Glomerular visceral epithelial cell (primary cell): ENCODE measurements at regions not wholly inside any gene's neighbourhood (a gene's known extent, or its start where the extent isn't known, plus 50 kb on each side); places are given as distances from the start of the nearest gene placed in this dataset.

Experiments used
- DNase-seq: peaks from one replicate; pipeline ENCODE4 v3.0.0-alpha.2; 2016; ENCODE audit errors: extremely low spot score

DNA sequence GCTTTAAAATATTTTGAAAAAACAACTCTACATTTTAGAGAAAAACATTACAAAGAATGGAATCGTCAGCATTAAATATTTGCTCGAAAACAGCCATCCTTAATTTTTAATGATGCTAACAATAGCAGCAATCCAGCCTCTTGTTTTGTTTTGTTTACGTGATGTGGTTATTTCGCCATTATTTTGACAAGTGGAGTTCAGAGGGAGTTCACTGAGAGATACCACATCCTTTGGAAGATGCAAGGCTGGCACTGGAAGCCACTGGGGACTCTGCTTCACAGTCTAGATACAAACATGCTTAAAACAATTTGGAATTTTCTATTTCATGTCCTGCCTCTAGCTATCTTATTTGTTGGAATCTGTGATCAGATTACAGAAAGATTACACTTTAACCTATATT, 556.3 kb downstream of the PCDH17 start:
- DNase-seq = no peak

DNA sequence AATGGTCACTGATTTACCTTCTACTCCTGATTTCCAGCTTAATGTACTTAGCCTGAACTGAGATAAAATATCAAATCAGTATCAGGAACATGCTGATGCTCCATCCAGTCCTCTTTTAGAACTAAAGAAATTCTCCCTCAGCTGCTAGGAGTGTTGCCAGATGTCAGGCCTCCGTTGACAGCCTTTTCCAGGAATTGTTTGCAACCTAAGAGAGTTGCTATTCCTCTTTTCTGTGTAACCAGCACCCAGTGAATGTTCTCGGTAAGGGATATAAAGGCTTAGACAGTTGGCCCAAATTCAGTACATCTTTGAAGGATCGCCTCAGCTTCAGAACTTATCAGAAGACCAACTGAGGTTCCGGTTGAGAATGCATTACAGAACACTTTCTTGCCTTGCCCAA, 559.0 kb downstream of the PCDH17 start:
- DNase-seq = no peak

DNA sequence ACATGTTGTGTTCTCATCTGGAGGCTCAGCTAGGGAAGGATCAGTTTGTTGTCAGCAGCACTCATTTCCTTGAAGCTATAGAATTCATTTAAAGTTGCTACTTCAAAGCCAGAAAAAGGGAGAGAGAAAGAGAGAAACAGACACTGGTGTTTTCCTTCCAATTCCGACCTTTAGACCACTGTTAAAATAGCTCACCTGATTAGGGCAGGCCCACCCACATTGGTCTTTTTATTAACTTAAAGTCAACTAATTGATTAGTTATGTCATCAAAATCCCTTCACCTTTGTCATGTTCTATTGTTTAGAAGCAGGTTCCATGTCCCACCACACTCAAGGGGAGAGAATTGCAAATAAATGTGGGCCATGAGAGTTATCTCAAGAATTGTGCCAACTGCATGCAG, 560.2 kb downstream of the PCDH17 start:
- DNase-seq = no peak

DNA sequence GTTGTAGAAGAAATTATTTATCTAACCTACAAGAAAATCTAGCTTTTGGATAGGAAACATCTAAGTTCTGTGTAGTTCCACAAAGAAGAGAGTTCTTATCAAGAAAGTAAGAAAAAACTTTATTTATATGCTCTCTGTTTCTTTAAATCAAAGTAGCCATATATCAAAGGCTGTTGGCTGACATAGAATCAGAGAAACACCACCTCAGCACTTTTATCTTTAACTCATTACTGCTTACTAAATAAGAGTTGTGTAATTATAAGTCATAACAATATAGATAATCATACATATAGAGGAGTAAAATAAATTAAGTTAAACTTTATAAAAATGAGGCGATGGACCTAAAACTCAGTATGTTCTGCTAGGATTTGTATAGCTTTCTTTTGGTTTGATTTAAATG, 570.6 kb downstream of the PCDH17 start:
- DNase-seq = no peak

DNA sequence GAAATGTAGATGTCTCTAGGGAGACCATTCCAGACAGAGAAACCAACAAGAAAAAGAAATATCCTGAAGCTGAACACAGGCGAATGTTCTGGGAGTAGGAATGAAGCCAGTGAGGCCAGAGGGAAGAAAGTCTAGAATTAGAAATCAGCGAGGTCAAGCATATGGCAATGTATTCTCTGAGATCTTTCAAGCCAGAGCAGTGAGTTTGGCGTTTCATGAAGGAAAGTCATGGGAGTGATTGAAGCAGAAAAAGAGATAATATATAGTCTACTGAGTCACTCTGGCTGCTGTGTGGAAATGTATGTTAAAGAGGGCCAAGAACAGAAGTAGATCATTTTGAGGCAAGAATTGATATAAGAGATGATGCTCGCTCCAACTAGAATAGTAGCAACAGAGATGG, 576.0 kb downstream of the PCDH17 start:
- DNase-seq = no peak

DNA sequence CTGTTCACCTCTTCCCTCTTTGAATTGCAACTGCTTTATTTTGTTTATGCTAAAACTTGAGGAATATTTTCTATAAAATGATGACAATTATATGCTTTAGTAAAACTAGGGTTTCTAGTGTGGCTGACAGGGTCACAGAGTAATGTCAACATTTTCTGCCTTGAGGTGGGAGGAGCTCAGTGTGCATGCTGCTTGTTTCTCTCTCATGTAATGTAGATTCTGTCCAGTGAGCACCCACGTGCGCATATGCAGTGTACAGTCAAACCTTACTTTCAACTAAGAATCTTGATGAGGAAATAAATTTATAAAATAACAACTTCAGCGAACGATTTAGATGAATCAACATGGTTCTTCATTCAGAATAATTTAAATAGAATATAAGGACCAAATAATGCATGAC, 603.9 kb downstream of the PCDH17 start:
- no peak for DNase-seq

DNA sequence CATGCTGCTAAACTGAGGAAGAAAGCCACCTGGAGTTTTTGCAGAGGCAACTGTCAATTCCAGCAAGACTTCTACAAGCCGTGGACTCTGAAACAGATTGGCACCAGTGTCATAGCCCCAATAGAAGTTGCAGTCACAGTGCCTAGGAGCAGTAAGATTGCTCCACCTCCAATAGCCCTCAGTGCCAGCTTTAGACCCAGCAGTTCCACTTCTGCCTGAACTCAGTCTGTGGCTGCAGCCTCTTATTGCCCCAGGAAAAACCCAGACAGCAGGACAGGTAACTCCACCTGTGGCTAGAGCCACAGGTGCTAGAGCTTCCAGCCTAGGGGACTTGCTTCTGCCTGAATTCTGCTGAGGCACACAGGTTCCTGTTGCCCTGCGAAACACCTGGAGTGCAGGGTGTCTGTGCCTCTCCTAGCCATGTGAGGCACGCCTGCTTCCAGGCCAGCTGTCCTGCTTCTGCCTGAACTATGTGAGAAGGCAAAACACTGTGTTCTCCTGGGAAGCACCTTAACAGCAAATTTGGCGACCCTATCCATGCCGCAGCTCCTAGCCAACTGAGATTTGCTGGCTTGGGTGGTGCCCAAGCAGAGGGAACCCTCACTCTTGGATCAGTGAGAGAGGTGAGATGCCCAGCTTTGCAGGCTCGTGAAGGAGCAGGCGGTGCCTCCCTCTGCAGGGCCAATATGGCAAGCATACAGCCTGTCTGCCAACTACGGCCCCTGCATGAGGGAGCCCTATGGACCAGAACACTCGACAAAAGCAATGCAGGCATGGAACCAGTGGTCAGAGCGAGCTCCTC, 607.6 kb downstream of the PCDH17 start:
- DNase-seq = no peak

DNA sequence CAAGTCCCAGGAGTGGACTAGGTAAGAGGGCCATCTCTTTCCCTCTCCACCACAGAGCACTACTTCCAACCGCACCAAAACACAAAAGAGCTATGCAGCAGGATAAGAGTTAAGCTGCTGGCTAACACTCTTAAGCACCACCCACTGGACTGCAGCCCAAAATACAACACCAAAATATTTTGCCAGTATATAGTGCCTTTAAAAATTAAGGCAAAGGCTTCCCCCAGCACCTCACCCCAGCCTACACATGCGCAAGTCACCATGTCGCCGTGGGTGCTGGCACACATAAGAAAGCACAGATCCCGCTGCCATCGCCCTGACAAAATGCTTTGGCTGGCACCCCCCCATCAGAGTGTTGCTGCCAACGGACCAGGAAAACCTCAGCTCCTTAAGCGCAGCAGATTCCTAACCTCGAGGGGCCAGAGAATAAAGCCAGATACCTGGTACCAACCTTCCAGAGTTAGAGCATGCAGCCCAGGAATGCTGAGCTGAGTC, 608.3 kb downstream of the PCDH17 start:
- DNase-seq = no peak

DNA sequence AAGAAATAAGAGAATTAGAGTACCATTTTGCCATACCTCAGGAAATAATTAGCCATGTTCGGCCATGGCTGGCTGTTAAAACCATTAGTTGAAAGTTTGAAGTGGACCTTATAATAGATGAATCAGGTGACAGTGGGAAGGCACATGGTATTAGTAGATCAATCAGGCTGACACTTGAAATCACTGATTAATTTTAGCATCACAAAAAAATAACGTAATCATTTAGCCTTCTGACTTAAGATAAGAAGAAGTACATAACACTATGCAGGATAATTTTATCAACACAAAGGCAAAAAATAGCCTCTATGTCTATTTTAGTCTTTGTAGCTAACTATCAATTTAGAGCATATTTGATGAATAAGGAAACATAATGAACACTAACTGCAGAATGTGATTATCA, 615.5 kb downstream of the PCDH17 start:
- no peak for DNase-seq

DNA sequence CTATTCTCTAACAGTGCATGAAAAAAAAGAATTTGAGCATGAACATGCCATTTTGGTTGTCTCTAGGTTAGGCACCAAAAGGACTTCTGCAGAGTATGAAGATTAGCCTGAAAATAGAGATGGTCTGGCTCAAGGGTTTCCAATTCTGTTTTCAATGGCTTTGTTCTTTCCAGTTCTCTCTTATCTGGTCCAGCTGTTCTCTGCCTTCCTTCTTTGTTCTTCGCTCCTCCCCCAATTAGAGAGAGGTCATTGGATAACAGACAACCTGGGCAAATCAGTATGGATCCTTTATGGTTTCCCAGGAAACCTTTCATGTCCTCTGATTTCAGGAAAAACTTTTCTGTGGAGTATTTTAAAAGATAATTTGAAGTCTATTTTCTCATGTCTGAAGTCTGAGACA, 623.4 kb downstream of the PCDH17 start:
- no peak for DNase-seq

DNA sequence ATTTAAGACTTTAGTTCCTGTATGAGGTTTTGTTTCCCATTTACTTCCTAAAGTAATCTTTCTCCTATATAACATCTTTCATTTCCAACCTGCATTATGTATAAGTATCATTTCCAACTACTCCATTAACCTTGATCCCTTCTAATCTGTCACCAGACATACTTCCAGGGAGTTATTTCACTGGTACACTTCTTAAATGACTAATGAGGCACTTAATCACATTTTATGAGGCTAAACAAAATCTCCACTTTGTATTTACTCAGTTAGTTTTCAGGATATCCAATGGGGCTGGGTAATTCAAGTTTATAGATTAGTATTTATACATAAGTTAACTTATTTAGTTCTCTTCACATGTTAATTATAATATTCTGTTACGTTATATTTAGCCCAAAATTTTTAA, 634.7 kb downstream of the PCDH17 start:
- DNase-seq = no peak

DNA sequence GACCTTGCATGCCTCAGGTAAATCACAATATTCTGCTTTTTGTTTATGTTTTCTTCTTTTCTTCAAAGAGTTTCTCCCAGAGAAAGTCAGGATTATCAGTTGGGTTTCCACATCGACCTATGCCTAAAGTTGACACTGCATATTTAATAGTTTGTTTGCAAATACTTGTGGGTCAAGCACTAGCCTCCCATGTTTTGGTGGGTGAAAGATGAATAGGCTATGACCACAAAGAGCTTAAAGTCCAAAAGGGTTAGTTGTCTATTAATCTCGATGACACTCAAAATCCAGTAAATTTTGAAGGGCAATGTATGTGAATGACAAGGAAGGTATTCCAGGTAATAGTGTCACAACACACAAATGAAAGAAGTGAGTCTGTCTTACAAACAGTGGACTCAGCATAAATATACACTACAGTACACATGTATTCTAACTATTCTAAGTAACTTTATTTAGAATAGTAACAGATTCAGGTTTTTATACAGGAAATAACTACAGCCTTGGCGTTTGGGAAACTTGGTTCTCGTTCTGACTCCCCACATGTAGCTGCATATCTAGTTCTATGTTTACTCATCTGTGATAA, 667.1 kb downstream of the PCDH17 start:
- DNase-seq = no peak

DNA sequence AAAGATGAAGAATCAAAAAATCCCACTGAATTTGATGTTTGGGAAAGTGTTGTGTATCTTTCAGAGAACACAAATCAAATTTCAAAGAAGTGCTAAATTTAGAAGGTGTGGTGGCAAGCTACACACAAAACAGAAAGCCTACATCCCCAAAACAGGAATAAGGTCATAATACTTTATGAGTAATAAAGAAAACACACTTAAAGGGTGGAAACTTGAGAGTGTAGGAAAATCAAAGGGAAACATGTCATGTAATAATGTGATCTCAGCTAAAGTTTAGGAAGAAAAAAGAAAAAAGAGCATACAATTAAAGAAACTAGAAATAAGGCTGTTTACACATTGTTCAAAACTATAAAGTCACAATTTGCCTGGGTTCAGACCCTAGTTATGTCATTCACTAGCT, 668.7 kb downstream of the PCDH17 start:
- DNase-seq = no peak

DNA sequence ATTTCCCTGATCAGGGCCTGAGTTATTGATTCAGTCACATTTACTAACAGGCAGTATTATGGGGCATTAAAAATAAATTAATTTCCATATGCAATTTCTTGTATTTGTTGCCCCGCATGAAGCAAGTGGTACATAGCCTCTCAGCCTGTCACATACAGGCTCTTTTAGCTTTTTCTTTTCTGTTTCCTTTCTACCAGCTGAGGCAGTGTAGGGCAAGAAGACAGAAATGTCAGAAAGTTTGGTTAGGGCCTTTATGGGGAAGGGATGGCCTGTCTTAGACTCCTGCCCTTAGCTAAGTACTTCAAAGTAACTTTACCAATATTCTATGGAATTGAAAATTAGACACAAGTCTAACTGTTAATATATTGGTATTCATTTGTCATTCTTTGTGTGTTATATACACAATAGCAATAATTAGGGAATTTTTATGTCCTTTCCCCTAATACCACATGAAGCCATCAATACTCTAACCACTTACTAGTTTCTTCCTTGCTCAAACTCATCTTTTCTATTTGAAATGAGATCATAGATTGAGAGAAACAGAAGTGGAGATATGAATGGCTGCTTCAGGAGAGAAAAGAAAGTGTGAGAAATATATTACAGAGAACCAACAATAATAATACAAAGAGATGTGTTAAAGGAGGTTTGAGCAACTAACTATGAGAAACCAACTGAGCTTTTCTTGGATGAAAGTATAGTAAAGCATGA, 669.6 kb downstream of the PCDH17 start:
- DNase-seq = no peak

DNA sequence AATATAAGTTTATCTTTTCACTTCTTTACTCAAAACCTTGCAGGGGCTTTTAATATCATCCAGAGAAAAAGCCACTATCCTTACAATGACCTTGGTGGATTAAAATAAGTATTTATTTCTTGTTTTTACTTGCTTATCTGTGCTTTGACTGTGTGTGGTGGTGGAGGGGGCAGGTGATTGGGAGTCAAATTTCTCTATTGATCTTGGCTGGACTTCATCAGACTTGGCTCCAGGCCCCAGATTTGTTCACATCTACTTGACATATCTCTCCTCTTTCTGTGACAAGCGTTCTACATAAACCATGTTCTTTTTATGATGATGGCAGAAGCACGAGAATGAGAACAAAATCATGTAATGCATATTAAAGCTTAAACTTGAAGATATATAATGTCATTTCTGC, 670.8 kb downstream of the PCDH17 start:
- no peak for DNase-seq

DNA sequence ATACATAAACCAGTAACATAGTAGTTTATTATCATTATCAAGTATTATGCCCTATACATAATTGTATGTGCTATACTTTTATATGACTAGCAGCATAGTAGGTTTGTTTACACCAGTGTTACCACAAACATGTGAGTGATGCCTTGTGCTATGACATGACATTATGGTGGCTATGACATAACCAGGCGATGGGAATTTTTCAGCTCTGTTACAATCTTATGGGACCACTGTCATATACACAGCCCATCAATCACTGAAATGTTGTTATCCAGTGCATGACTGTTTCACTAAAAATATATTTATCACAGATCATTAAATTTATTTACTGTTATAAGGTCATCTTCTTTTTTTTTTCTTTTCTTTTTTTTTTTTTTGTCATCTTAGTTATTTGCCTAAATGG, 674.5 kb downstream of the PCDH17 start:
- DNase-seq = no peak

DNA sequence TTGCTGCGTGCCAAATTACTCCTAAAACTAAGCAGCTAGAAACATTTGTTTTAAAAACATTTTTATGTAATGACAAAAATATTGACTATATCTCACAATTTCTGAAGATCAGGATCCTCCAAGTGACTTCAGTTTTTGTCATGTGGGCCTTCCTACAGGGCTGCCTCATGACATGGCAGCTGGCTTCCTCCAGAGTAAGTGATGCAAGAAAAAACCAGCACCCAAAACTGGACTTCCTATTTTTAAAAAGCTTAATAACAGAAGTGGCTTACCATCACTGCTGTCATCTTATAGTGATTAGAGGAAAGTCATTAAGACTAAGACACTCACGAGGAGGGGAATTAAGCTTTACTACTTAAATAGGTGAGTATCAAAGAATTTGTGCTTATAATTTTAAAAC, 681.7 kb downstream of the PCDH17 start:
- no peak for DNase-seq

DNA sequence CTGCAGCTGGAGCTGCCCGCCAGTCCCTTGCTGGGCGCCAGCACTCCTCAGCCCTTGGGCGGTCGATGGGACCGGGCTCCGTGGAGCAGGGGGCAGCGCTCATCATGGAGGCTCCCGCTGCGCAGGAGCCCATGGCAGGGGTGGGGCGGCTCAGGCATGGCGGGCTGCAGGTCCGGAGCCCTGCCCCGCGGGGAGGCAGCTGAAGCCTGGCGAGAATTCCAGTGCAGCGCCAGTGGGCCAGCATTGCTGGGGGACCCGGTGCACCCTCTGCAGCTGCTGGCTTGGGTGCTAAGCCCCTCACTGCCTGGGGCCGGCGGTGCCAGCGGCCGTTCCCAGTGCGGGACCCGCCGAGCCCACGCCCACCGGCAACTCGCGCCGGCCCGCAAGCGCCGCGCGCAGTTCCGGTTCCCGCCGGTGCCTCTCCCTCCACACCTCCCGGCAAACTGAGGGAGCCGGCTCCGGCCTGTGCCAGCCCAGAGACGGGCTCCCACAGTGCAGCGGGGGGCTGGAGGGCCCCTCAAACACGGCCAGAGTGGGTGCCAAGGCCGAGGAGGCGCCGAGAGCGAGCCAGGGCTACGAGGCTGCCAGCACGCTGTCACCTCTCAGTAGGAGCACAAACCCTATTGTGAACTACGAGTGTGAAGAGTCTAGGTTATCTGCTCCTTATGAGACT, 687.1 kb downstream of the PCDH17 start:
- no peak for DNase-seq

DNA sequence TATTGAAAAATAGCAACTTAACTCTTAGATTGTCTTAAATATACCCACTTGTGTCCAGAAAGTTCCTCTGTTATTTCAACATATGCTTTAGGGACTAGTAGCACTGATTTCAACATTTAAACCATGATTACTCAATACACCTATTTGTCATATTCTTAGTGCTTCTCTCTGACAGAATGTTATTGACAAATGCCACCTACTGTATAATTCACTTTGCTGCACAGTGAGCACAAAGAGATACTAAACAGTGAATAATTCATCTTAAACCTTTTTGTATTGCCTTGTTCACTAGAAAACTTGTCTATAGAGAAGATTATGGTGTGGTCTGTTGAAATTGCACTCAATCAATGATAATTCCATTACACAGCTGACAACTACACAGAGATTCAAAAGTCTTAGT, 692.6 kb downstream of the PCDH17 start:
- DNase-seq = no peak

DNA sequence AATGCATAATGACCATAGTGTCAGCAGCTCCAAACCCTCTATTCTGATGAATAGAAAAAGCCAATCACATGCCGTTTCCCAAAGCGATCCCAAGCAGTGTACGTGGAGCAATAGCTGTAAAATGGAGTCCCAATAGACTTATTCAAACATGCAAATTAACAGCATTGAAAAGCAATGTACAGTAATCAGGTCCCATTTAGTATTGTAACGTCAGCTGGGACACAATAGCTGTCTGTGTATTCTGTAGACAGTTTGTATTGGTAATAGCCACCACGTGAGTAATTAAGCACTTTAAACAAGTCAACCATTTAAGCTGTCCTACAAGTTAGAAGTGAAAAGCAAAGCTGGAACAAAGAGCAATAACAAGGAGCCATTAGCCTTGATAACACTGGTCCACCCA, 698.2 kb downstream of the PCDH17 start:
- DNase-seq = no peak

DNA sequence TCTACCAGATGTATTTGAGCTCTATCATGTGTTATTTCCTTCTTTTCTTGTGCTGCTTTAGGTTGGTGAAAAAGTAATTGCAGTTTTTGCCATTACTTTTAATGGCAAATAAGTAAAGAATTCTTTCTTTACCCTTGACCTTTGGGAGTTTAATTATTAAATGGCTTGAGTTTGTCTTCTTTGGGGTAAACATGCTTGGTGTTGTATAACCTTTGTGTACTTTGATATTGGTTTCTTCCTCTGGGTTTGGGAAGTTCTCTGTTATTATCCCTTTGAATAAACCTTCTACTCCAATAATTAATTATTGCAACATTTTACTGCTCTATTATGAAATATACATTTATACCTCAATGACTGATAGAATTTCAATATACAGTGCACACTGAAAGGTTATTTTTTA, 709.4 kb downstream of the PCDH17 start:
- no peak for DNase-seq

DNA sequence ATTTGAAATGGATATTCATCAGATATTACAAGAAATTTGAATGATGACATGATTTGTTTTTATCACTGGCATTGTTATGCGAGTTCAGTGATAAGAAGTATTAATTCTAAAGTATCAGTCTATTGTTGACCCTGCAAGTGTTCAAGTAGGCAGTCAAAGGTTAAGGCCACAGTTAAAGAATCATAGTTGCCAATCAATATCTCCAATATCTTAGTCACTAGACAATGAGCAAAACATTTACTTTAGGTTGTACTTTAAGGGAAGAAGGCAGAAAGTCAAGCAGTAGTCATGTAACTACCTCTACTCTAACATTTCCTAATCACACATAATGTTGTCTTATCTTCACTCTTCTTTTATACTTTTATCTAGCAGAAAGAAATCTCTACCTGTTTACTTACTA, 709.8 kb downstream of the PCDH17 start:
- no peak for DNase-seq

DNA sequence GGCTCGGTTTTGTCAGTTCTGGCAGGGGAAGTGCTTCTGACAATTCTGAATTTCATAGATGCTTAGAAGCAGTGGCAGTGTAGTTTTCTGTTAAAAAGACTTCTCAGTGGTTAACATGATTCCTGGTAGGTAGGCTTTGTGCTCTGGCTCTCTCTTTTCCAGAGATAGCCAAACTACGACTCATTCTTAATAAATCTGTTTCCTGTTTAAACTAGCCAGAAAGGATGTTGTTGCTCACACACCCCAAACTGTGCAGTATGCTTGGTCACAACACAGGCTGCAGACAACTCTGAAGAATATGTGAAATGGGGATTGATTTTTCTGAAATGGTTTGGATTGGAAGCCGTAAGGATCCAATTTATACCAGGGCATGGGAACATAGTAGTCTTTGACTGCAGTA, 711.5 kb downstream of the PCDH17 start:
- no peak for DNase-seq
